ENCODE measurements at regions not wholly inside any gene's neighbourhood (a gene's known extent, or its start where the extent isn't known, plus 50 kb on each side); places are given as distances from the start of the nearest gene placed in this dataset.

GRCh38 chr2:126495189-126495588 lies 160.8 kb upstream of the GYPC start:
- no peak for DNase-seq (ENCODE audit: low read depth, low spot score)
- H3K27ac ChIP-seq: peak overlapping the region; percentile 23

- no peak overlapping the region for H3K27ac ChIP-seq
- no peak for DNase-seq (ENCODE audit: low read depth, low spot score)
These were observed 159.5 kb upstream of the GYPC start for GRCh38 chr2:126496493-126496892.

- DNase-seq (ENCODE audit: low read depth, low spot score): no peak
- no peak overlapping the region for H3K27ac ChIP-seq
These were observed 152.5 kb upstream of the GYPC start for GRCh38 chr2:126503476-126503875.

GRCh38 chr2:126504949-126505348 lies 151.0 kb upstream of the GYPC start:
- DNase-seq (ENCODE audit: low read depth, low spot score): no peak
- H3K27ac ChIP-seq: no peak overlapping the region

- no peak overlapping the region for H3K27ac ChIP-seq
- no peak for DNase-seq (ENCODE audit: low read depth, low spot score)
These were observed 149.2 kb upstream of the GYPC start for GRCh38 chr2:126506786-126507185.

- H3K27ac ChIP-seq: no peak overlapping the region
- DNase-seq (ENCODE audit: low read depth, low spot score): no peak
These were observed 148.5 kb upstream of the GYPC start for GRCh38 chr2:126507425-126507911.

- H3K27ac ChIP-seq: no peak overlapping the region
- DNase-seq (ENCODE audit: low read depth, low spot score): no peak
These were observed 145.6 kb upstream of the GYPC start for GRCh38 chr2:126510356-126510755.

- no peak for DNase-seq (ENCODE audit: low read depth, low spot score)
- no peak overlapping the region for H3K27ac ChIP-seq
These were observed 145.0 kb upstream of the GYPC start for GRCh38 chr2:126510960-126511359.

GRCh38 chr2:126512026-126512425 lies 143.9 kb upstream of the GYPC start:
- no peak overlapping the region for H3K27ac ChIP-seq
- no peak for DNase-seq (ENCODE audit: low read depth, low spot score)

GRCh38 chr2:126513033-126513432 lies 142.9 kb upstream of the GYPC start:
- DNase-seq (ENCODE audit: low read depth, low spot score): no peak
- H3K27ac ChIP-seq: no peak overlapping the region

- H3K27ac ChIP-seq: no peak overlapping the region
- no peak for DNase-seq (ENCODE audit: low read depth, low spot score)
These were observed 140.5 kb upstream of the GYPC start for GRCh38 chr2:126515471-126515870.

GRCh38 chr2:126518196-126518595 lies 137.8 kb upstream of the GYPC start:
- H3K27ac ChIP-seq: no peak overlapping the region
- DNase-seq (ENCODE audit: low read depth, low spot score): no peak

GRCh38 chr2:126527836-126528490 lies 128.0 kb upstream of the GYPC start:
- DNase-seq (ENCODE audit: low read depth, low spot score): no peak
- no peak overlapping the region for H3K27ac ChIP-seq

- no peak overlapping the region for H3K27ac ChIP-seq
- DNase-seq (ENCODE audit: low read depth, low spot score): no peak
These were observed 124.9 kb upstream of the GYPC start for GRCh38 chr2:126531029-126531428.

GRCh38 chr2:126534478-126534877 lies 121.5 kb upstream of the GYPC start:
- DNase-seq (ENCODE audit: low read depth, low spot score): no peak
- H3K27ac ChIP-seq: no peak overlapping the region

GRCh38 chr2:126535408-126535807 lies 120.5 kb upstream of the GYPC start:
- H3K27ac ChIP-seq: no peak overlapping the region
- no peak for DNase-seq (ENCODE audit: low read depth, low spot score)

GRCh38 chr2:126536605-126537200 lies 119.3 kb upstream of the GYPC start:
- H3K27ac ChIP-seq: no peak overlapping the region
- DNase-seq (ENCODE audit: low read depth, low spot score): no peak

- no peak for DNase-seq (ENCODE audit: low read depth, low spot score)
- H3K27ac ChIP-seq: no peak overlapping the region
These were observed 116.9 kb upstream of the GYPC start for GRCh38 chr2:126539101-126539500.

GRCh38 chr2:126542247-126542646 lies 113.7 kb upstream of the GYPC start:
- no peak overlapping the region for H3K27ac ChIP-seq
- DNase-seq (ENCODE audit: low read depth, low spot score): no peak

GRCh38 chr2:126543081-126543480 lies 112.9 kb upstream of the GYPC start:
- no peak overlapping the region for H3K27ac ChIP-seq
- no peak for DNase-seq (ENCODE audit: low read depth, low spot score)

GRCh38 chr2:126558029-126558428 lies 97.9 kb upstream of the GYPC start:
- no peak overlapping the region for H3K27ac ChIP-seq
- DNase-seq (ENCODE audit: low read depth, low spot score): no peak

GRCh38 chr2:126568734-126569133 lies 87.2 kb upstream of the GYPC start:
- no peak for DNase-seq (ENCODE audit: low read depth, low spot score)

More at GRCh38 chr2:126568734-126569133, 87.2 kb upstream of the GYPC start:
- H3K27ac ChIP-seq: no peak overlapping the region
